GM06990 (cell line): ENCODE measurements at regions not wholly inside any gene's neighbourhood (a gene's known extent, or its start where the extent isn't known, plus 50 kb on each side); places are given as distances from the start of the nearest gene placed in this dataset.

Experiments
- DNase-seq: peaks from one replicate; pipeline ENCODE4 v3.0.0-alpha.2; 2011; ENCODE audit not compliant: insufficient read length; ENCODE audit errors: extremely low read depth
- H3K27me3 ChIP-seq: replicated peaks from 2 replicates; pipeline ENCODE4 v1.6.0; 2011; ENCODE audit warnings: low read length; ENCODE audit not compliant: control insufficient read depth, insufficient read depth
- H3K36me3 ChIP-seq: 2 replicates; pipeline ENCODE4 v1.5.1; 2011; ENCODE audit warnings: low read length; ENCODE audit not compliant: control insufficient read depth, insufficient read depth
- H3K4me3 ChIP-seq: replicated peaks from 2 replicates; pipeline ENCODE4 v1.5.1; 2011; ENCODE audit warnings: low read depth, mild to moderate bottlenecking, control low read depth, low read length
- CTCF ChIP-seq: IDR thresholded peaks from 2 replicates; pipeline ENCODE4 v1.5.1; 2011; ENCODE audit warnings: low read length, control low read depth, mild to moderate bottlenecking, inconsistent platforms; ENCODE audit not compliant: insufficient read depth, poor library complexity, severe bottlenecking

DNA sequence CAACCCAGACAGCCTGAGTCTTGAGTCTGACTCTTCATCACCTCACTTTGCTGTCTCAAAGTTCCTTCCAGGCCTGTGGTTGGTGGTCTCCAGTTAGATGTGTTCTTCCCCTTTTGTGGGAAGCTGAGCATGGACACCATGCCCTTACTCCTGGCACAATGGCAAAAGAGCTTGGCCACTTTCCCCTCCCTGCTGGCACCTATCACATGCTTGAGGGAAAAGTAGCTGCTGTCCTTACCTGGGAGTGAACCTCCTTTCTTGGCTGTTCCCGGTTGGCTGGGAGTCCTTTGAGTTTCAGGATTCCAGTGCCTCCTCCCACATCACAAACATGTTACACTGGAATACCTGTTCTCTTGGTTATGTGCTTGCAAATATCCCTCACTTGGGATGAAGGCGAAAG is 97.8 kb downstream of the GATA6 start:
- DNase-seq: no peak
- Histone ChIP-seq H3K4me3 (no peak overlapping the region), H3K36me3 (no peaks in the 10 kb centered on the region), H3K27me3 (peaks cover 2% of the 10 kb centered on the region)
- TF ChIP-seq CTCF: no peak

DNA sequence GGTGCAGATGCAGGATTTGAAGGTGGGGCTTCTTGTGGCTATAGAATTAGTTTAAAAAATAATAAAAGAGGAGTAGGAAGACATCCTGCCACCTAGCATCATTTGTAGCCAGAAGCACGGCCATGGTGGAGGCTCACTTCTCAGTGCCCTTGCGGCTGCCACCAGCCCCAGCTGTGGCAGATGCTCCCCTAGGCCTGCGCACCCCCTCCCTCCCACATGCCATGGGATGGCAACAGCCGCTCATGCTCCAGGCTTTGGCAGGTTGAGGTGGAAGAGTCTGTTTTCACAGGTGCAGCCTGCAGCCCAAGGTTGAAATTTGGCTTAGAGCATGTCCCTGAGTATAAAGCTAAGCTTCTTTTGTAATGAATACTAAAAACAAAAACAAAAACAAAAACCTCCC is 96.4 kb downstream of the GATA6 start:
- no peak for TF ChIP-seq CTCF
- peaks cover 2% of the 10 kb centered on the region for H3K27me3 ChIP-seq
- DNase-seq: no peak
- H3K36me3 ChIP-seq: no peaks in the 10 kb centered on the region
- no peak overlapping the region for H3K4me3 ChIP-seq

DNA sequence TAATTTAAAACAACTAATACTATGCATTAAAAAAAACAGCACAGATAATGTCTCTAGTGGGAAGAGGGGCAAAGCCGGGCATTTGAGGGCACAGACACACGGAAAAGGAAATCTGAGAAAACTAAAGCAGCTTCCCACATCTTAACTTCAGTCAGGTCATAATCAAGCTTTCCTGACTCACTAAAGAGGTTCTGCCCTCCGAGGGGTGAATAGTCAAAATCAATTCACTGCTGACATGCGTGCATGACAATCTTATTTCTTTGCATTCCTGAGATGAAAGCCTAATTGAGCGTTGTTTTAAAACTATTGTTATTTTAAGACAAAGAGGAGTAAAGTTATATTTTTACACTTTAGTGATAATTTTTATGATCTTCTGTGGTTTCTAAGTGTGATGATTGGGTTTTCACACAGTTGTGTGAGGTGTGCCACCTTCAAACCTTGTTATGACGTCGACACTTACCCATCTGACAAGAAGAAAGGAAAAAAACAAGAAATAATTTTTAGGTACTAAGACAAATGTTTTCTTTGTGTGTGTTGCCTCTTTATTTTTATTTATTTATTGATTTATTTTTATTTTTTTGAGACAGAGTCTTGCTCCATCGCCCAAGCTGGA is 90.9 kb downstream of the GATA6 start:
- H3K27me3 ChIP-seq: no peaks in the 10 kb centered on the region; the same call in 1 of the 2 replicates
- H3K36me3 ChIP-seq: no peaks in the 10 kb centered on the region
- DNase-seq: no peak
- no peak for TF ChIP-seq CTCF
- no peak overlapping the region for H3K4me3 ChIP-seq

DNA sequence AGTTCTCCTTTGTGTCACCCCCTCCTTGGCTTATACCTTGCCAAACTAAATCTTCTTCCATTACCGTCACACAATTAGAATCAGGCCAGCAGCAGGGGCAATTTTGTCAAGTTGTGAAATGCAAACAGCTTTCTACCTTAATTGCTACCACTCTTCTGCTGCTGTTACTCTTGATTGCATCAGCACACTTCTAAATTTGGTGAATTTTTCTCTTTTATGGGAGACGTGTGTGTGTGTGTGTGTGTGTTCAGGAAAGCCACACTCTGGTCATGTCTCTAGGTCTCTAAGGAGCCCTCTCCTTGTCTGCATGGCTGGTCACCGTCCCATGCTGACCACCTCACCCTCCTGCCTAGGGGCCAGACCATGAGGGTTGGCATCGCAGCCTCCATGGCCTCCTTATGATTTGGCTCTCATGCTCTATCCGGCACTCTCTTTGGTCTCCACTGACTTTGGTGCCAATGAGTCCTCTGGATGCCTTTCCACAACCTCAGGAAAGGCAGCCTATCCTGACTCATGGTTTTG is 87.7 kb downstream of the GATA6 start:
- no peak overlapping the region for H3K4me3 ChIP-seq
- no peaks in the 10 kb centered on the region for H3K36me3 ChIP-seq
- no peak for DNase-seq
- H3K27me3 ChIP-seq: no peaks in the 10 kb centered on the region; the same call in 1 of the 2 replicates
- TF ChIP-seq CTCF: no peak

DNA sequence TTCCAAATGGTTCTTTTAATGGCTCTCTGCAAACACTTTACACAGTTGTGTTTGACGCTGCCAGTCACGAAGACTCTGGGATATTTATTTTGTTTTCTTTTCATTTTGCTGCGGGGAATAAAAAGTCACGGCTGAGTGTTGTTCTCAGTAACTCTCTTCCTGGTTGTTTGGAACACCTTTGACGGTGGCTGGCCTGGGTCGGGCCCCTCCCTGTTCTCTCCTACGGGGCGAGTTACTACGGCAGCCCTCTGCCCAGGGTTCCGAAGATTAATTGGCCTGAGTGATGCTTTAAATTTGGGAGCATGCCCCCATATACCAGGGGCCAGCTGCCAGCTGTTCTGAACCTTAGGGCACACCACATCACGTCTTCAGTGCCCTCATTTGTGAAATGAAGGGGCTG is 84.7 kb downstream of the GATA6 start:
- Histone ChIP-seq H3K27me3 (no peaks in the 10 kb centered on the region; the same call in 1 of the 2 replicates), H3K4me3 (no peak overlapping the region), H3K36me3 (no peaks in the 10 kb centered on the region)
- DNase-seq: no peak
- no peak for TF ChIP-seq CTCF

GRCh38 chr18:22253676-22254075 is 84.3 kb downstream of the GATA6 start:
- H3K36me3 ChIP-seq: no peaks in the 10 kb centered on the region
- H3K4me3 ChIP-seq: no peak overlapping the region
- TF ChIP-seq CTCF: no peak
- DNase-seq: no peak
- no peaks in the 10 kb centered on the region; the same call in 1 of the 2 replicates for H3K27me3 ChIP-seq
